Testis (tissue), 2 donors: ENCODE measurements at regions not wholly inside any gene's neighbourhood (a gene's known extent, or its start where the extent isn't known, plus 50 kb on each side); places are given as distances from the start of the nearest gene placed in this dataset.
"Not testable (repeated sequence)": the region's sequence is repeated elsewhere in the genome, so short reads cannot be mapped to it uniquely, and the experiment has no call there.

Experiments used
- DNase-seq: peaks from one replicate; pipeline ENCODE4 v3.0.0-alpha.2; 2019
- H3K27ac ChIP-seq, 2 donors: fragments of 200-600 bp; sonication (generic); one replicate each; pipeline ENCODE4 v1.5.1; 2019
- H3K27me3 ChIP-seq: fragments of 200-600 bp; sonication (generic); one replicate; pipeline ENCODE4 v1.5.1; 2019
- H3K36me3 ChIP-seq: fragments of 200-600 bp; sonication (generic); one replicate; pipeline ENCODE4 v1.5.1; 2017; ENCODE audit warnings: low read depth; ENCODE audit errors: missing control alignments
- H3K4me1 ChIP-seq: fragments of 200-600 bp; sonication (generic); one replicate; pipeline ENCODE4 v1.5.1; 2019
- H3K4me3 ChIP-seq, 2 donors: fragments of 200-600 bp; sonication (generic); one replicate each; pipeline ENCODE4 v1.5.1; 2017 to 2019
- H3K9me3 ChIP-seq: fragments of 200-600 bp; sonication (generic); one replicate; pipeline ENCODE4 v1.5.1; 2017
- POLR2A ChIP-seq: fragments of 450-650 bp; IDR thresholded peaks from one replicate; pipeline ENCODE4 v1.6.1; 2017; ENCODE audit warnings: antibody characterized with exemption, mild to moderate bottlenecking, moderate library complexity
- WGBS, 2 donors: methylation state at CpG; one replicate each; pipeline ENCODE4 v1.1.5; 2018; 5-methylcytosine and 5-hydroxymethylcytosine counted together
- intact Hi-C: fragments of 100-400 bp; cut with DNase I; formaldehyde crosslinking; loops from one replicate; pipeline ENCODE4 v1.15.1; 2023; ENCODE audit warnings: low total_unique reads
- TF ChIP-seq, protein P1 (sequence below), 3 experiments: fragments of 450-650 bp in 2 of 3; fragments of 200-600 bp in 1 of 3; sonication (generic) in 1 of 3; IDR thresholded peaks; one replicate each; pipeline ENCODE4 v1.5.1; 2016 to 2019; ENCODE audit warnings: antibody characterized with exemption in 3 of 3, mild to moderate bottlenecking in 2 of 3, moderate library complexity in 1 of 3

DNA sequence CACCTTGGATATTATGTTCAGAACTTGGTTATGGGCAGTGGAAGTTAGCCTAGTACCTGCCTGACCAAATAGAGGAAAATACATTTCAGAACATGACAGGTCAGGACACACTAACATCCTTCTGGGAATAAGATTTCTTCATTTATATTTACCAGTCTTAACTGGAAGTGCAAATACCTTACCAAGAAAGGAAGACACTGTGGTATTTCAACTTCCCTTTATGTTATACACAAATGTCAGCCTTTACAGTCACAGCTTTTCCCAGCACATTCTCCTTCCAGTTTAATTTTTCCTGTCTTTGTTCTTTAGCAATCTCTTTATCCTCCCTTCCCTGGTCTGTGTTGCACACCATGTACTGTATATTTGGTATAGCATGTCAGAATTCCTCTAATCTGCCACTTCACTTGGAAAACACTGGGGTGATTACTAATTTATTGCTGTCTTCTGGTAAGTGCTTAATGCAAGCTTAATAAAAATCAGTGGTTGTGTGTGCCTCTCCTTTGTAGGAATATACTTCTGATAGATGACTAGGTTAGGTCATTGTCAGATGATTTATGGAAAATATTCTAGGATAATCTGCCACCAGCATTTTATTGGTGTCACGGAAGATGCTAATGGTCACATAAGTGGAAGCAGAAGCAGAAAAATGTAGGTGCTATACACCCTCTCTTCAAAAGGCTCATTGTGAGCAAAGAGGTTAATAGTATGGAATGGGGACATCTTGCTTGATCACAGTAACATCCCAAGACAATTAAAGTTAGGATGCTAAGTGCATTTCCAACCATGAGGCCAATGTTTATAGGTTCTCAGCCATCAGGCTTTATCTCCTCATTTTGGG lies 124.3 kb upstream of the STARD13 start:
- Histone ChIP-seq H3K27ac (no peak overlapping the region), H3K36me3 (no peaks in the 10 kb centered on the region), H3K4me1 (no peaks in the 10 kb centered on the region), H3K4me3 (no peak overlapping the region), H3K9me3 (no peaks in the 10 kb centered on the region), H3K27me3 (no peaks in the 10 kb centered on the region)
- intact Hi-C loops = no loop called here
- TF ChIP-seq, protein P1, sequence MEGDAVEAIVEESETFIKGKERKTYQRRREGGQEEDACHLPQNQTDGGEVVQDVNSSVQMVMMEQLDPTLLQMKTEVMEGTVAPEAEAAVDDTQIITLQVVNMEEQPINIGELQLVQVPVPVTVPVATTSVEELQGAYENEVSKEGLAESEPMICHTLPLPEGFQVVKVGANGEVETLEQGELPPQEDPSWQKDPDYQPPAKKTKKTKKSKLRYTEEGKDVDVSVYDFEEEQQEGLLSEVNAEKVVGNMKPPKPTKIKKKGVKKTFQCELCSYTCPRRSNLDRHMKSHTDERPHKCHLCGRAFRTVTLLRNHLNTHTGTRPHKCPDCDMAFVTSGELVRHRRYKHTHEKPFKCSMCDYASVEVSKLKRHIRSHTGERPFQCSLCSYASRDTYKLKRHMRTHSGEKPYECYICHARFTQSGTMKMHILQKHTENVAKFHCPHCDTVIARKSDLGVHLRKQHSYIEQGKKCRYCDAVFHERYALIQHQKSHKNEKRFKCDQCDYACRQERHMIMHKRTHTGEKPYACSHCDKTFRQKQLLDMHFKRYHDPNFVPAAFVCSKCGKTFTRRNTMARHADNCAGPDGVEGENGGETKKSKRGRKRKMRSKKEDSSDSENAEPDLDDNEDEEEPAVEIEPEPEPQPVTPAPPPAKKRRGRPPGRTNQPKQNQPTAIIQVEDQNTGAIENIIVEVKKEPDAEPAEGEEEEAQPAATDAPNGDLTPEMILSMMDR (IDR thresholded peaks at IDR 0.05) = no peak
- no peak for TF ChIP-seq POLR2A
- WGBS, 2 donors = 86 to 97% methylated on average over 1 of the region's 1 CpG
- no peak for DNase-seq

DNA sequence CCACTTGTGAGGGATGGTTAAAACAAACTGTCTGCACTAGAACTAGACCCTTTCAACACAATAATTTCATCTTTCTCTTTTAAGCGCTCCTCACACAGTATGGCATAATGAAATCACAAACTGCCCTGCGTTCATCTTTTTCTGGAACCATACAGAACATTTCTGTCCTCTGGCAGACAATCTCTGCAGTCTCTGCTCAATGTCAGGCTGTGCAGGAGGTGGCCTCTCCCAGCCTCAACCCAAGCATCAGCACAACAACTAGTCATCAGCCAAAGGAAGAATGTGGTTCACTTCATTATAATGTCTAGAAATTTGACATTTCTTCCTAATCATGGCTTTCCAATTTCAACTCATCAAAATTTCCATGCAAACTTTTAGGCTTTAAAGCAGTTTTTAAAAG lies 125.1 kb upstream of the STARD13 start:
- Histone ChIP-seq H3K4me3 (no peak overlapping the region), H3K9me3 (no peaks in the 10 kb centered on the region), H3K27ac (no peak overlapping the region), H3K36me3 (no peaks in the 10 kb centered on the region), H3K4me1 (no peaks in the 10 kb centered on the region), H3K27me3 (no peaks in the 10 kb centered on the region)
- DNase-seq = no peak
- 97 to 98% methylated on average over 2 of the region's 2 CpGs for WGBS, 2 donors
- intact Hi-C loops = no loop called here
- no peak for TF ChIP-seq POLR2A

DNA sequence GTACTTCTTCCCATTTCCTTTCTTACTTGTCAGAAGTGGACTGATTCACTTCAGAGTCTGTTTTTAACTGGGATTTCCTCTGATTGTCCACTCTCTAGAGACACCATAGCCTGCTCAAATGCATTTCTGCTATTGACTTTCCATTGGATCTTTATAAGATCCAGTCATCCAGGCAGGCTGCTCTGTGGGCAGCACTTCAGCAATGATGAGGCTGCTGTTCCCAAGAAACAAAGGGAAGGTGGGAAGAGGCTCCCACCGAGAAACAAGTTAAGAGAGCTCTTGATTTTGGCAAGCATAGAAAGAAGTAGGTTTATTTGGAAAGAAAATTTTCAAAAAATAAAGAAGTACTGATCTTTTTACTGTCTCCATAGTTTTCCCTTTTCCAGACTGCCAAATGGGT lies 125.8 kb upstream of the STARD13 start:
- 70 to 82% methylated on average over 1 of the region's 1 CpG for WGBS, 2 donors
- no peak overlapping the region for H3K4me3 ChIP-seq
- no peaks in the 10 kb centered on the region for H3K4me1 ChIP-seq
- intact Hi-C loops = no loop called here
- H3K27ac ChIP-seq = no peak overlapping the region
- DNase-seq = no peak
- H3K36me3 ChIP-seq = no peaks in the 10 kb centered on the region
- no peaks in the 10 kb centered on the region for H3K9me3 ChIP-seq
- H3K27me3 ChIP-seq = no peaks in the 10 kb centered on the region
- no peak for TF ChIP-seq POLR2A
- TF ChIP-seq, protein P1 (IDR thresholded peaks at IDR 0.05) = no peak

DNA sequence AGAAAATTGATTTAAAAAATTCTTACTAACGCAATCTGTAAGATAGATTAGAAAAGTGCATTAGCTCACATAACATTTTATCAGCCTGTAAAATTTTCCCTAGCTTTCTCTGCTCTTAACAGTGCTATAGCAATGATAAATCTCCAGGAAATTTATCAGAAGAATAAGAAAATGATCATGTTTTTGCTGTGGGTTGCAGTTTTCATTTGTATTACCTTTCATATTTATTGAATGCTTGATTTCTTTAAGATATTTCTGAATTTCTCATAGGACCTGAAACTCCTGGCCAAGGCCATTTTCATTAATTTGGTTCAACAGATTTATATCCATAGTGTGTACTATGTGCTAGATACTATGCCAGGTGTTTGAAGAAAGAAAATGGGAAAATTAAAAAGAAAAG lies 130.3 kb upstream of the STARD13 start:
- no peak overlapping the region for H3K27ac ChIP-seq
- no peaks in the 10 kb centered on the region for H3K27me3 ChIP-seq
- no peaks in the 10 kb centered on the region for H3K9me3 ChIP-seq
- intact Hi-C loops = no loop called here
- no peak for TF ChIP-seq POLR2A
- TF ChIP-seq, protein P1 (IDR thresholded peaks at IDR 0.05) = no peak
- no peak for DNase-seq
- no peak overlapping the region for H3K4me3 ChIP-seq
- H3K36me3 ChIP-seq = no peaks in the 10 kb centered on the region
- no peaks in the 10 kb centered on the region for H3K4me1 ChIP-seq
- WGBS, 2 donors = 87 to 95% methylated on average over 1 of the region's 1 CpG

DNA sequence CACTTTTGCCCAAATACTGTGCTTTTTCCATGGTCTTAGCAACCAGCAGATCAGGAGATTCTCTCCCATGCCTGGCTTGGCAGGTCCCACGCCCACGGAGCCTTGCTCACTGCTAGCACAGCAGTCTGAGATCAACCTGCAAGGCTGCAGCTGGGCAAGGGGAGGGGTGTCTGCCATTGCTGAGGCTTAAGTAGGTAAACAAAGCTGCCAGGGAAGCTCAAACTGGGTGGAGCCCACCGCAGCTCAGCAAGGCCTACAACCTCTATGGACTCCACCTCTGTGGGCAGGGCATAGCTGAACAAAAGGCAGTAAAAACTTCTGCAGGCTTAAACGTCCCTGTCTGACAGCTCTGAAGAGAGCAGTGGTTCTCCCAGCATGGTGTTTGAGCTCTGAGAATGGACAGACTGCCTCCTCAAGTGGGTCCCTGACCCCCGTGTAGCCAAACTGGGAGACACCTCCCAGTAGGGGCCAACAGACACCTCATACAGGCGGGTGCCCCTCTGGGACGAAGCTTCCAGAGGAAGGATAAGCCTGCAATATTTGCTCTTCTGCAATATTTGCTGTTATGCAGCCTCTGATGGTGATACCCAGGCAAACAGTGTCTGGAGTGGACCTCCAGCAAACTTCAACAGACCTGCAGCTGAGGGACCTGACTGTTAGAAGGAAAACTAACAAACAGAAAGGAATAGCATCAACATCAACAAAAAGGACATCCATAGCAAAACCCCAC lies 132.8 kb upstream of the STARD13 start:
- H3K4me3 ChIP-seq, H3K4me1 ChIP-seq, H3K9me3 ChIP-seq, DNase-seq, H3K27ac ChIP-seq, H3K27me3 ChIP-seq, H3K36me3 ChIP-seq, intact Hi-C loops: not testable (repeated sequence)
- 88 to 91% methylated on average over 5 to 7 of the region's 7 CpGs for WGBS, 2 donors

DNA sequence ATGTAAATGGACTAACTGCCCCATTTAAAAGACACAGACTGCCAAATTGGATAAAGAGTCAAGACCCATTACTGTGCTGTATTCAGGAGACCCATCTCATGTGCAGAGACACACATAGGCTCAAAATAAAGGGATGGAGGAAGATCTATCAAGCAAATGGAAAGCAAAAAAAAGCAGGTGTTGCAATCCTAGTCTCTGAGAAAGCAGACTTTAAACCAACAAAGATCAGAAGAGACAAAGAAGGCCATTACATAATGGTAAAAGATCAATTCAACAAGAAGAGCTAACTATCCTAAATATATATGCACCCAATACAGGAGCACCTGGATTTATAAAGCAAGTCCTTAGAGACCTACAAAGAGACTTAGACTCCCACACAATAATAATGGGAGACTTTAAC lies 134.6 kb upstream of the STARD13 start:
- H3K9me3 ChIP-seq, H3K36me3 ChIP-seq, H3K27ac ChIP-seq, intact Hi-C loops, DNase-seq, H3K27me3 ChIP-seq, H3K4me1 ChIP-seq, H3K4me3 ChIP-seq: not testable (repeated sequence)
